GM19397 (cell line): ENCODE measurements at regions not wholly inside any gene's neighbourhood (a gene's known extent, or its start where the extent isn't known, plus 50 kb on each side); places are given as distances from the start of the nearest gene placed in this dataset.
"Not testable (repeated sequence)": the region's sequence is repeated elsewhere in the genome, so short reads cannot be mapped to it uniquely, and the experiment has no call there.

ENCODE experiments used
- ATAC-seq: cut with Tn5 transposase; IDR thresholded peaks from one replicate; pipeline ENCODE4 v1.9.1; 2021; ENCODE audit warnings: mild to moderate bottlenecking, moderate library complexity; ENCODE audit not compliant: unreplicated experiment

- ATAC-seq = no peak
Measured at GRCh38 chr7:140283472-140283871, 106.7 kb upstream of the KDM7A start.

- no peak for ATAC-seq
Measured at GRCh38 chr7:140281960-140282359, 105.2 kb upstream of the KDM7A start.

GRCh38 chr7:140281255-140281654 is 104.5 kb upstream of the KDM7A start:
- no peak for ATAC-seq

- ATAC-seq = no peak
Measured at GRCh38 chr7:140276001-140276400, 99.2 kb upstream of the KDM7A start.

GRCh38 chr7:140275069-140275965 is 98.5 kb upstream of the KDM7A start:
- no peak for ATAC-seq

GRCh38 chr7:140273417-140273816 is 96.6 kb upstream of the KDM7A start:
- no peak for ATAC-seq

- not testable (repeated sequence) for ATAC-seq
Measured at GRCh38 chr7:140271643-140271968, 94.8 kb upstream of the KDM7A start.

- ATAC-seq = no peak
Measured at GRCh38 chr7:140269004-140269638, 92.3 kb upstream of the KDM7A start.

GRCh38 chr7:140267381-140268226 is 90.8 kb upstream of the KDM7A start:
- no peak for ATAC-seq

- ATAC-seq = no peak
Measured at GRCh38 chr7:140263277-140263676, 86.5 kb upstream of the KDM7A start.

GRCh38 chr7:140262242-140262903 is 85.6 kb upstream of the KDM7A start:
- ATAC-seq = no peak

- ATAC-seq = no peak
Measured at GRCh38 chr7:140261522-140261921, 84.7 kb upstream of the KDM7A start.

GRCh38 chr7:140261105-140261486 is 84.3 kb upstream of the KDM7A start:
- no peak for ATAC-seq

GRCh38 chr7:140260352-140261104 is 83.7 kb upstream of the KDM7A start:
- ATAC-seq = no peak

- ATAC-seq = not testable (repeated sequence)
Measured at GRCh38 chr7:140257278-140257677, 80.5 kb upstream of the KDM7A start.

GRCh38 chr7:140254976-140255375 is 78.2 kb upstream of the KDM7A start:
- not testable (repeated sequence) for ATAC-seq

GRCh38 chr7:140249036-140249806 is 72.4 kb upstream of the KDM7A start:
- no peak for ATAC-seq

GRCh38 chr7:140247559-140247958 is 70.8 kb upstream of the KDM7A start:
- no peak for ATAC-seq

- ATAC-seq = no peak
Measured at GRCh38 chr7:140245611-140246105, 68.9 kb upstream of the KDM7A start.
